ENCODE measurements at regions not wholly inside any gene's neighbourhood (a gene's known extent, or its start where the extent isn't known, plus 50 kb on each side); places are given as distances from the start of the nearest gene placed in this dataset.

DNA sequence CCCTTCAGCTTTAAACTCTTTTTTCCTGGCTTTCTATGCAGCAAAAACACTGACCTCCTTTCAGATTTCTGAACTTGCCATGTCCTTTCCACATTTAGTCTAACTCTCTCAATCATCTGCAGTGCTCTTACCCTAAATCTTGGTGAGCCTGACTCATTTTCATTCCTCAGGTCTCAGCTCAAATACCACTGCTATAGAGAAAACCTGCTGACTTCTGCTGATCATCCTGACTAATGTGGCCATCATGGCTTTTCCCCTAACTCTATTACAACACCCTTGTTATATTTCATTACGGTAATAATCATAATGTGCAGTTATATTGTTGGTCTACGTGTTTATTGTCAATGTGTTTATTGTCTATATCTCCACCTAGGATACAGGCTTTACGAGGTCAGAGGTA, 207.3 kb upstream of the OR4E1 start:
- TF ChIP-seq POLR2A (IDR thresholded peaks at IDR 0.05; ENCODE audit: low read depth, low read length) (no peak), POLR2AphosphoS5 (IDR thresholded peaks at IDR 0.05; ENCODE audit: low read depth, low read length) (no peak)
